A549 (cell line): ENCODE measurements at regions not wholly inside any gene's neighbourhood (a gene's known extent, or its start where the extent isn't known, plus 50 kb on each side); places are given as distances from the start of the nearest gene placed in this dataset.

Experiments
- ATAC-seq, 2 experiments: fragments of 200-7000 bp in 1 of 2; fragments of >200 bp in 1 of 2; cut with Nextera tagmentation in 1 of 2; cut with Tn5 transposase in 1 of 2; 3 replicates each; pipeline versions ENCODE4 v1.8.0 to v1.9.1; 2018 to 2020; ENCODE audit warnings: mild to moderate bottlenecking in 1 of 2, moderate library complexity in 1 of 2
- CTCF ChIA-PET: fragments of 300-600 bp; sonication (Branson Sonifier 250); formaldehyde crosslinking; extraction: SDS; loops from one replicate; lab custom pipeline; 2021; ENCODE audit warnings: antibody characterized with exemption, inconsistent platforms; lab: Yijun Ruan, JAX
- POLR2A ChIA-PET: fragments of 350-600 bp; formaldehyde crosslinking; extraction: SDS; loops from one replicate; lab custom pipeline; 2021; ENCODE audit warnings: antibody characterized with exemption, inconsistent platforms; lab: Yijun Ruan, JAX
- DNase-seq, 2 experiments: peaks; one replicate each; pipeline versions ENCODE4 v3.0.0 to v3.0.0-alpha.2; 2011 to 2016; ENCODE audit warnings: low read depth in 1 of 2, low spot score in 1 of 2
- FAIRE-seq: peaks from 2 replicates; lab custom pipeline; 2011; peaks lifted over from hg19 to GRCh38; lab: Jason Lieb, UNC
- H3K27ac ChIP-seq, 2 experiments: fragments of >200 bp; sonication (Bioruptor Twin); formaldehyde crosslinking; 3 replicates each; pipeline ENCODE4 v1.5.1; 2016 to 2017
- H3K4me1 ChIP-seq: fragments of >200 bp; sonication (Bioruptor Twin); formaldehyde crosslinking; 3 replicates; pipeline ENCODE4 v1.6.1; 2016
- H3K4me2 ChIP-seq: fragments of >200 bp; sonication (Bioruptor Twin); formaldehyde crosslinking; 3 replicates; pipeline ENCODE4 v1.6.1; 2016
- H3K4me3 ChIP-seq: fragments of >200 bp; sonication (Bioruptor Twin); formaldehyde crosslinking; 3 replicates; pipeline ENCODE4 v1.5.1; 2016
- H3K9me3 ChIP-seq: fragments of >200 bp; sonication (Bioruptor Twin); formaldehyde crosslinking; 3 replicates; pipeline ENCODE4 v1.6.1; 2016
- BHLHE40 ChIP-seq: IDR thresholded peaks from 2 replicates; pipeline ENCODE4 v1.6.1; 2012; ENCODE audit warnings: low read depth, low read length, inconsistent platforms
- CBX2 ChIP-seq: fragments of 200-600 bp; sonication (generic); IDR thresholded peaks from 2 replicates; pipeline ENCODE4 v1.6.1; 2016; ENCODE audit warnings: low read depth, mild to moderate bottlenecking, borderline replicate concordance
- EHF ChIP-seq: fragments of 250-450 bp; sonication (Bioruptor Pico); IDR thresholded peaks from 2 replicates; pipeline ENCODE4 v1.5.0; 2020; ENCODE audit warnings: mild to moderate bottlenecking
- GATA3 ChIP-seq: IDR thresholded peaks from 2 replicates; pipeline ENCODE4 v1.6.1; 2012; ENCODE audit warnings: borderline replicate concordance
- HOXB5 ChIP-seq: fragments of 250-450 bp; sonication (Bioruptor Pico); IDR thresholded peaks from 2 replicates; pipeline ENCODE4 v1.5.0; 2020; ENCODE audit warnings: mild to moderate bottlenecking, moderate library complexity
- JUNB ChIP-seq: fragments of >200 bp; sonication (Bioruptor Twin); formaldehyde crosslinking; IDR thresholded peaks from 2 replicates; pipeline ENCODE4 v1.6.1; 2016
- MAFK ChIP-seq: fragments of 450-650 bp; IDR thresholded peaks from 2 replicates; pipeline ENCODE4 v1.6.1; 2014; ENCODE audit not compliant: partially characterized antibody
- RARB ChIP-seq: fragments of 250-450 bp; sonication (Bioruptor Pico); IDR thresholded peaks from 2 replicates; pipeline ENCODE4 v1.8.0; 2021; ENCODE audit warnings: mild to moderate bottlenecking, moderate library complexity
- RNF2 ChIP-seq: fragments of 200-600 bp; sonication (generic); IDR thresholded peaks from 2 replicates; pipeline ENCODE4 v1.6.1; 2016; ENCODE audit warnings: low read depth, mild to moderate bottlenecking, antibody characterized with exemption, moderate library complexity, borderline replicate concordance
- ZFP36 ChIP-seq: fragments of 450-650 bp; IDR thresholded peaks from 2 replicates; pipeline ENCODE4 v1.6.1; 2014; ENCODE audit warnings: borderline replicate concordance; ENCODE audit not compliant: partially characterized antibody
- ZSCAN20 ChIP-seq: fragments of 250-450 bp; sonication (Bioruptor Pico); IDR thresholded peaks from 2 replicates; pipeline ENCODE4 v1.8.0; 2022; ENCODE audit warnings: mild to moderate bottlenecking, moderate library complexity
- WGBS: methylation state at CpG from one replicate; pipeline ENCODE4 v1.1.6; 2017; ENCODE audit errors: missing lambda C conversion rate; 5-methylcytosine and 5-hydroxymethylcytosine counted together
- TF ChIP-seq, protein P1 (sequence below): fragments of 250-450 bp; sonication (Bioruptor Pico); IDR thresholded peaks from 2 replicates; pipeline ENCODE4 v1.5.0; 2020; ENCODE audit warnings: low read depth, mild to moderate bottlenecking, moderate library complexity
- TF ChIP-seq, protein P2 (sequence below): IDR thresholded peaks from 2 replicates; pipeline ENCODE4 v1.6.1; 2012; ENCODE audit warnings: low read depth, borderline replicate concordance
- TF ChIP-seq, protein P3 (sequence below): fragments of 450-650 bp; IDR thresholded peaks from 2 replicates; pipeline ENCODE4 v1.6.1; 2014; ENCODE audit warnings: antibody characterized with exemption

DNA sequence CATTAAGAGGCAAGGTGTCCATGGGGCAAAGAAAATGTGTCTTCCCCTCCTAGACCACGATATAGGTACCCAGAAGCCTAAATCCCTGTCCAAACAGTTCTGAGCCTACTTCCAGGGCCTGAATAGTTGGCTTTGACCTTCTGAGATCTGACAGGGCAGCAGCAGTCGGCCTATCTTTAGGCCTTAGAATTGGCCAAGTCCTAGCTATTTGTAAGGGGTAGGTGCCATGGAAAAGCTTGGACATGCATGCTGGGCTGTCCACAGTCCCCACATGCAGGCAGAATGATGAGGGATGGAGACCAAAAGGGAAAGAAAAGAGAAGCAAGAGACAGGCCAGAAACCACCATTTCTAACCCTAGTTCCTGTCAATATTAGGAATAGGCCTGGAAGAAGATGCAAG, 346.1 kb downstream of the ANXA1 start (continued):
- TF ChIP-seq, protein P1, sequence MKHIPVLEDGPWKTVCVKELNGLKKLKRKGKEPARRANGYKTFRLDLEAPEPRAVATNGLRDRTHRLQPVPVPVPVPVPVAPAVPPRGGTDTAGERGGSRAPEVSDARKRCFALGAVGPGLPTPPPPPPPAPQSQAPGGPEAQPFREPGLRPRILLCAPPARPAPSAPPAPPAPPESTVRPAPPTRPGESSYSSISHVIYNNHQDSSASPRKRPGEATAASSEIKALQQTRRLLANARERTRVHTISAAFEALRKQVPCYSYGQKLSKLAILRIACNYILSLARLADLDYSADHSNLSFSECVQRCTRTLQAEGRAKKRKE: no peak
- TF ChIP-seq, protein P2, sequence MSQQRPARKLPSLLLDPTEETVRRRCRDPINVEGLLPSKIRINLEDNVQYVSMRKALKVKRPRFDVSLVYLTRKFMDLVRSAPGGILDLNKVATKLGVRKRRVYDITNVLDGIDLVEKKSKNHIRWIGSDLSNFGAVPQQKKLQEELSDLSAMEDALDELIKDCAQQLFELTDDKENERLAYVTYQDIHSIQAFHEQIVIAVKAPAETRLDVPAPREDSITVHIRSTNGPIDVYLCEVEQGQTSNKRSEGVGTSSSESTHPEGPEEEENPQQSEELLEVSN: no peak
- no peak for TF ChIP-seq ZSCAN20 (CRISPR knock-in tag)
- TF ChIP-seq, all 56 proteins: peak for 0

DNA sequence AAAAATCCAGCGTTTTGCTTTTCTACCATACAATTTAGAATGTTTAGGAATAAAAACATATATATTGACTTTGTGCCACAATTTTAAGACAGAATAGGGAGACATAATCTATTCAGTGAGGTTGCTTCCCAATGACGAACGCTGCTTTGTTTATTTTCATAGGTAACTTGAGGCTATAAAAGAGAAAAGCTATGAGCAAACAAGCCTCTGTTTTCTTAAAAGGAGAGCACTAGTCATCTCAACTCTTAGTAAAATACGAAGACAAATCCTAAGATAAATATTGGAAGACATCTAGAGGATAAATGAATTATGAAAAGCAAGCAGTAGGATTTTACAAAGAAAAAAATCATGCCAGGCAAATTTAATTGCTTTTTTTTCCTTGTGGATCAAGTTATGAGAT, 363.6 kb downstream of the ANXA1 start:
- CTCF ChIA-PET: no interaction called here
- peak; percentile 20 for TF ChIP-seq ZFP36
- TF ChIP-seq, protein P1: no peak
- TF ChIP-seq GATA3: peak; percentile 63
- TF ChIP-seq, all 56 proteins: peak for 2

DNA sequence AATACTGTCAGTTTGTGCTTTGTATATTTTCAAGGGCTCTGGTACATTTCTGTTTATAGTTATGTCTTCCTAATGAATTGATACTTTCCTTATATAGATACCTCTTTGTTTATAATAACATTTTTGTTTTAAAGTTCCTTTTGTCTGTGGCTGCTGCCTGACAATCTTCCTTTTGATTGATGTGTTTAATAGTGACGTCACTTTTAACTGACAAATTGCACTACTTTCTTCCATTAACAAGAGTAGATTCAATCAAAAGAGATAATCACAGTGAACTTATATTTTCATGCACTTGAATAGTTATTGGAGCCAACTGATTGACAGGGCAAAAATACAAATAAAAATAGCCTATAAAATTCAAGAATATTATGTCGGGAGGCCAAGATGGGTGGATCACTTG, 371.7 kb downstream of the ANXA1 start:
- H3K4me2 ChIP-seq: no peak overlapping the region
- H3K9me3 ChIP-seq: no peaks in the 10 kb centered on the region
- no peak for ATAC-seq
- no peak overlapping the region for H3K4me3 ChIP-seq
- H3K4me1 ChIP-seq: no peaks in the 10 kb centered on the region
- no peak for DNase-seq
- 27% methylated on average over 2 of the region's 2 CpGs for WGBS
- TF ChIP-seq EHF (CRISPR knock-in tag): no peak
- no peak for TF ChIP-seq BHLHE40
- ChIA-PET CTCF (no interaction called here), POLR2A (no interaction called here)
- peak; percentile 43 for FAIRE-seq
- no peak overlapping the region for H3K27ac ChIP-seq

More for the DNA sequence above, 363.6 kb downstream of the ANXA1 start:
- no peak overlapping the region for H3K27ac ChIP-seq
- H3K4me2 ChIP-seq: peak overlapping the region; percentile 39
- H3K9me3 ChIP-seq: no peaks in the 10 kb centered on the region
- H3K4me1 ChIP-seq: peaks cover 7% of the 10 kb centered on the region; the same call in 1 of the 3 replicates
- 1% methylated on average over 4 of the region's 4 CpGs for WGBS
- POLR2A ChIA-PET: no interaction called here
- DNase-seq (peak in 1 of 2 experiments; percentile 43), ATAC-seq (peak; percentile 39 to 65; a peak in 4 of 6 replicates), FAIRE-seq (no peak)
- H3K4me3 ChIP-seq: no peak overlapping the region

DNA sequence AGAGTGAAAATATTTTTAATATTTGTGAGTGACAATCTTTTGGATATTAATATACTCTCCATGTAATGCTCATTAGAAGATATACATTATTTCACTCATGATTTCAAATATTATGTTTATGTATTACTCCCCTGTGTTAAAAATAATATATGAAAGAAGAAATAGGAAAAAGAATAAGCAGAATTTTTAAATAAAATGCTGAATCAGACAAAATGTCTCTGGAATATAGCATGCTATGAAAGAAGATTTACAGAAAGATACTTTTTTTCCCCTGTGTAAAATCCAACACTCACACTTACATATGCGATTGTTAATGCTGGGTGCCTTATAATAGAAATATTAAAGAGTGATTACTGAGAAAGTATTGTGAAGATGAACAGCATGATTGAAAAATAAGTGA, 373.7 kb downstream of the ANXA1 start:
- ChIA-PET CTCF (no interaction called here), POLR2A (no interaction called here)
- H3K4me3 ChIP-seq: no peak overlapping the region
- no peaks in the 10 kb centered on the region for H3K4me1 ChIP-seq
- TF ChIP-seq MAFK (peak; percentile 51), RNF2 (no peak), CBX2 (no peak), RARB (CRISPR knock-in tag) (no peak)
- no peak for ATAC-seq
- H3K9me3 ChIP-seq: no peaks in the 10 kb centered on the region
- no peak overlapping the region for H3K4me2 ChIP-seq
- no peak overlapping the region for H3K27ac ChIP-seq
- FAIRE-seq: no peak
- no peak for DNase-seq
- 95% methylated on average over 1 of the region's 1 CpG for WGBS

DNA sequence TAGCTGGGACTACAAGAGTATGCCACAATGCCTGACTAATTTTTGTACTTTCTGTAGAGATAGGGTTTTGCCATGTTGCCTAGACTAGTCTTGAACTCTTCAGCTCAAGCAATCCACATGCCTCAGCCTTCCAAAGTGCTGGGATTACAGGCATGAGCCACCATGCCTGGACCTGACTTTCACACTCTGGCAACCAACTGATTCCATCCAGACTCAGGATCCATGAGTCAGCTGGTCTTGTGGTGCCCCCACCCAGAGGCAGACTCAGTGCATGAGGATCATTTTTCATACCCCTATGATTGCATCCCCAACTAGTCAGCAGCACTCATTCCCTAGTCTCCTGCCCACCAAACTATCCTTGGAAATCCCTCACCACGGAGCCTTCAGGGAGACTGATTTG, 375.9 kb downstream of the ANXA1 start:
- H3K4me2 ChIP-seq: no peak overlapping the region
- FAIRE-seq: no peak
- ChIA-PET POLR2A (no interaction called here), CTCF (interaction anchor here (0.7 to 0.9 kb wide), 2 partner anchors 14 to 178 kb away, joined by 3 to 4 read pairs; no protein-coding TSS in a partner anchor)
- no peaks in the 10 kb centered on the region for H3K4me1 ChIP-seq
- H3K27ac ChIP-seq: no peak overlapping the region
- no peak for ATAC-seq
- no peak overlapping the region for H3K4me3 ChIP-seq
- H3K9me3 ChIP-seq: no peaks in the 10 kb centered on the region
- 6% methylated on average over 1 of the region's 1 CpG for WGBS
- DNase-seq: no peak
- no peak for TF ChIP-seq RNF2
- no peak for TF ChIP-seq HOXB5 (CRISPR knock-in tag)
- TF ChIP-seq, protein P3, sequence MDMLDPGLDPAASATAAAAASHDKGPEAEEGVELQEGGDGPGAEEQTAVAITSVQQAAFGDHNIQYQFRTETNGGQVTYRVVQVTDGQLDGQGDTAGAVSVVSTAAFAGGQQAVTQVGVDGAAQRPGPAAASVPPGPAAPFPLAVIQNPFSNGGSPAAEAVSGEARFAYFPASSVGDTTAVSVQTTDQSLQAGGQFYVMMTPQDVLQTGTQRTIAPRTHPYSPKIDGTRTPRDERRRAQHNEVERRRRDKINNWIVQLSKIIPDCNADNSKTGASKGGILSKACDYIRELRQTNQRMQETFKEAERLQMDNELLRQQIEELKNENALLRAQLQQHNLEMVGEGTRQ: no peak
- TF ChIP-seq JUNB: no peak
